ENCODE measurements at regions not wholly inside any gene's neighbourhood (a gene's known extent, or its start where the extent isn't known, plus 50 kb on each side); places are given as distances from the start of the nearest gene placed in this dataset.
"Not testable (repeated sequence)": the region's sequence is repeated elsewhere in the genome, so short reads cannot be mapped to it uniquely, and the experiment has no call there.

DNA sequence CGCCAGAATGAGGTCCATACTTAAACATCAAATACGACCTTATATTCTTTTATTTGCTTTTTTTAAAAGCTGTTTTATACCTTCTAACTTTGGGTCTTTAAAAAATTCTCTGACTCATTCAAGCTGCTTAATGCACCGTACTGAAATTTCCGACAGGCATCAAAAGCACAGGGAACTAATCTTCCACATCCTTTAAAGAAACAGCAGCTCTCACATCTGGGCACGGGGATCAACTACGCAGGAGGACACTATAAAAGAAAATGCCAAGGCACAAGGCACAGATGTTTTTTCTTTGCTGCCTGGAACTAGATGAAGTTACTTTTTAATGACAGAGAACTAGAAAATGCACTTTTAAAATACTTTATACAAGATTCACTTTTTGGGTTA, 112.4 kb upstream of the ARG1 start:
- no peaks in the 10 kb centered on the region for H3K36me3 ChIP-seq
- H3K9me3 ChIP-seq: no peaks in the 10 kb centered on the region
- no peak overlapping the region for H3K4me3 ChIP-seq
- H3K27me3 ChIP-seq: no peaks in the 10 kb centered on the region
- H3K27ac ChIP-seq: no peak overlapping the region
- no peaks in the 10 kb centered on the region for H3K4me1 ChIP-seq
- no peak for DNase-seq
- TF ChIP-seq, protein P1, sequence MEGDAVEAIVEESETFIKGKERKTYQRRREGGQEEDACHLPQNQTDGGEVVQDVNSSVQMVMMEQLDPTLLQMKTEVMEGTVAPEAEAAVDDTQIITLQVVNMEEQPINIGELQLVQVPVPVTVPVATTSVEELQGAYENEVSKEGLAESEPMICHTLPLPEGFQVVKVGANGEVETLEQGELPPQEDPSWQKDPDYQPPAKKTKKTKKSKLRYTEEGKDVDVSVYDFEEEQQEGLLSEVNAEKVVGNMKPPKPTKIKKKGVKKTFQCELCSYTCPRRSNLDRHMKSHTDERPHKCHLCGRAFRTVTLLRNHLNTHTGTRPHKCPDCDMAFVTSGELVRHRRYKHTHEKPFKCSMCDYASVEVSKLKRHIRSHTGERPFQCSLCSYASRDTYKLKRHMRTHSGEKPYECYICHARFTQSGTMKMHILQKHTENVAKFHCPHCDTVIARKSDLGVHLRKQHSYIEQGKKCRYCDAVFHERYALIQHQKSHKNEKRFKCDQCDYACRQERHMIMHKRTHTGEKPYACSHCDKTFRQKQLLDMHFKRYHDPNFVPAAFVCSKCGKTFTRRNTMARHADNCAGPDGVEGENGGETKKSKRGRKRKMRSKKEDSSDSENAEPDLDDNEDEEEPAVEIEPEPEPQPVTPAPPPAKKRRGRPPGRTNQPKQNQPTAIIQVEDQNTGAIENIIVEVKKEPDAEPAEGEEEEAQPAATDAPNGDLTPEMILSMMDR (IDR thresholded peaks at IDR 0.05): no peak
- no peak for TF ChIP-seq POLR2A (IDR thresholded peaks at IDR 0.05)

DNA sequence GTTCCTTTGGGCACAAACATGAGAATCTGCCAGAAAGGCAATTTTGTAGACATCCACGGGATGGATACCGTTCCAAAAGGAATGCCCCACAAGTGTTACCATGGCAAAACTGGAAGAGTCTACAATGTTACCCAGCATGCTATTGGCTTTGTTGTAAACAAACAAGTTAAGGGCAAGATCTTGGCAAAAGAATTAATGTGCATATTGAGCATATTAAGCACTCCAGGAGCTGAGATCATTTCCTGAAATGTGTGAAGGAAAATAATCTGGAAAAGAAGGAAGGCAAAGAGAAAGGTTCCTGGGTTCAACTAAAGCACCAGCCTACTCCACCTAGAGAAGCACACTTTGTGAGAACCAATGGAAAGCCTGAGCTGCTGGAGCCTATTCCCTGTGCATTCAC, 103.9 kb upstream of the ARG1 start:
- TF ChIP-seq, protein P1 (IDR thresholded peaks at IDR 0.05): no peak
- no peak for TF ChIP-seq POLR2A (IDR thresholded peaks at IDR 0.05)
- H3K9me3 ChIP-seq: no peaks in the 10 kb centered on the region
- no peaks in the 10 kb centered on the region for H3K27me3 ChIP-seq
- no peaks in the 10 kb centered on the region for H3K4me1 ChIP-seq
- no peak overlapping the region for H3K27ac ChIP-seq
- H3K4me3 ChIP-seq: no peak overlapping the region
- no peaks in the 10 kb centered on the region for H3K36me3 ChIP-seq
- no peak for DNase-seq

DNA sequence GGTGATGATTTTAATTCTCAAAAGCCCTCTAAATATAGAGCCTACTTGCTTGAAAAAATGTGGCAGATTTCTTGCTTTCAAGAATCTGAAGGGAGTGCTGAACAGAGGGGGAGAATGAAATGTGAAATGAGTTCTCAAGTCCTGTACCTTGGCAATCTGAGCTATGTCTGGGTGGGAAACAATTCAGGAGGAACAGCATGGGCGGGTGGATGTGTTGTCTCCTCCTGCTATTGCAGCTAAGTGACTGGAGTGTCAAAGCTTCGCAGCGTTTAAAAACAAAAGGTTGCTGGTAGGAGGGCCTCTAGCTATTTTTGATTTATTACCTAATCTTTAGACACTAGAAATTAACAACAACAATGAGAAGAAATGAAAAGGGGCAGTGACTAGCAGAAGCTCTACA, 102.5 kb upstream of the ARG1 start:
- Histone ChIP-seq H3K4me3 (no peak overlapping the region), H3K36me3 (no peaks in the 10 kb centered on the region), H3K9me3 (no peaks in the 10 kb centered on the region), H3K27me3 (no peaks in the 10 kb centered on the region), H3K27ac (no peak overlapping the region), H3K4me1 (no peaks in the 10 kb centered on the region)
- no peak for DNase-seq
- no peak for TF ChIP-seq POLR2A (IDR thresholded peaks at IDR 0.05)
- TF ChIP-seq, protein P1 (IDR thresholded peaks at IDR 0.05): no peak

DNA sequence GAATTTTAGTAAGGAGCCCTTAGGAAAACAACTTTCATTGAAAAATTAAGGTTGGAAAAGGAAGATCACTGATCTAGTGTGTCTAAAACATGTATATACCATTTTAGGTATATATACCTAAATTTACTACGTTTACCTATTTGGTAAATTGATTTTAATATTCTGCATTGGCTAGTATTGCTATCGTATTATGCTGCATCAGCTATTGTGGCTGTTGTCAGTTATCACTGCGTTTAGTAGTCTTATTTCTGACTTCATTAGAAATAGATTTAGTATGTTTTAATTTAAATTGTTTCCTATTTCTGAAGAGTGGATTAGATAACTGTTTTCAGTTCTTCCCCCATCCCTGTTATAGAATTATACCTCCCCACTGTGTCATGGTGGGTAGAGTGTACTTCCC, 101.7 kb upstream of the ARG1 start:
- Histone ChIP-seq H3K9me3 (no peaks in the 10 kb centered on the region), H3K27me3 (no peaks in the 10 kb centered on the region), H3K4me1 (no peaks in the 10 kb centered on the region), H3K27ac (no peak overlapping the region), H3K4me3 (no peak overlapping the region), H3K36me3 (no peaks in the 10 kb centered on the region)
- no peak for TF ChIP-seq POLR2A (IDR thresholded peaks at IDR 0.05)
- TF ChIP-seq, protein P1 (IDR thresholded peaks at IDR 0.05): no peak
- DNase-seq: no peak

DNA sequence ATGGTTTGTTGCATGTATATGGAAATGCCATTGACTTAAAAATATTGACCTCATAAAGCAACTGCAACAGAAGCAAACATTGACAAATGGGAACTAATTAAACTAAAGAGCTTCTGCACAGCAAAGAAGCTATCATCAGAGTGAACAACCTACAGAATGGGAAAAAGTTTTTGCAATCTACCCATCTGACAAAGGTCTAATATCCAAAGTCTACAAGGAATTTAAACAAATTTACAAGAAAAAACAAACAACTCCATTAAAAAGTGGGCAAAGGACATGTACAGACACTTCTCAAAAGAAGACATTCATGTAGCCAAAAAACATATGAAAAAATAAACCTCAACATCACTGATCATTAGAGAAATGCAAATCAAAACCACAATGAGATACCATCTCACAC, 99.7 kb upstream of the ARG1 start:
- H3K27ac ChIP-seq, H3K27me3 ChIP-seq, H3K9me3 ChIP-seq, H3K36me3 ChIP-seq, DNase-seq, H3K4me1 ChIP-seq, H3K4me3 ChIP-seq: not testable (repeated sequence)

DNA sequence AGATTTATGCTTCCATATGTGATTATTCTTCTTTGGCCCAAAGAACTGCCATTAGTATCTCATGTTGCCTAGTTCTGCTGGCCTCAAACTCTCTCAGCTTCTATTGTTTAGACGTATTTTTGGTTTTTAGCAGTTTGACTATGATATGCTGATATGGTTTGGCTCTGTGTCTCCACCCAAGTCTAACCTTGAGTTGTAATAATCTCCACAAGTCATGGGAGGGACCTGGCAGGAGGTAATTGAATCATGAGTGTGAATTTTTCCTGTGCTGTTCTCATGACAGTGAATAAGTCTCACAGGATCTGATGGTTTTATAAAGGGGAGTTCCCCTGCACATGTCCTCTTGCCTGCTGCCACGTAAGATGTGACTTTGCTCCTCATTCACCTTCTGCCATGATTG, 96.7 kb upstream of the ARG1 start:
- Histone ChIP-seq H3K4me3 (no peak overlapping the region), H3K9me3 (no peaks in the 10 kb centered on the region), H3K36me3 (no peaks in the 10 kb centered on the region), H3K4me1 (no peaks in the 10 kb centered on the region), H3K27ac (no peak overlapping the region), H3K27me3 (no peaks in the 10 kb centered on the region)
- DNase-seq: no peak
- TF ChIP-seq, protein P1 (IDR thresholded peaks at IDR 0.05): no peak
- no peak for TF ChIP-seq POLR2A (IDR thresholded peaks at IDR 0.05)

DNA sequence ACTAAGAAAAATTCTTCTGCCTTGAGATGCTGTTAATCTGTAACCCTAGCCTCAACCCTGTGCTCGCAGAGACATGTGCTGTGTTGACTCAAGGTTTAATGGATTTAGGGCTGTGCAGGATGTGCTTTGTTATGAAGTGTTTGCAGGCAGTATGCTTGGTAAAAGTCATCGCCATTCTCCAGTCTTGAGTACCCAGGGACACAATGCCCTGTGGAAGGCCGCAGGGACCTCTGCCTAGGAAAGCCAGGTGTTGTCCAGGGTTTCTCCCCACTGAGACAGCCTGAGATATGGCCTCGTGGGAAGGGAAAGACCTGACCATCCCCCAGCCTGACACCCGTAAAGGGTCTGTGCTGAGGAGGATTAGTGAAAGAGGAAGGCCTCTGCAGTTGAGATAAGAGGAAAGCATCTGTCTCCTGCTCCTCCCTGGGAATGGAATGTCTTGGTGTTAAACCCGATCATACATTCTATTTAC, 94.2 kb upstream of the ARG1 start:
- not testable (repeated sequence) for H3K9me3 ChIP-seq, H3K4me3 ChIP-seq, DNase-seq, H3K36me3 ChIP-seq, H3K27me3 ChIP-seq, H3K4me1 ChIP-seq, H3K27ac ChIP-seq
